ENCODE measurements at regions not wholly inside any gene's neighbourhood (a gene's known extent, or its start where the extent isn't known, plus 50 kb on each side); places are given as distances from the start of the nearest gene placed in this dataset.

DNA sequence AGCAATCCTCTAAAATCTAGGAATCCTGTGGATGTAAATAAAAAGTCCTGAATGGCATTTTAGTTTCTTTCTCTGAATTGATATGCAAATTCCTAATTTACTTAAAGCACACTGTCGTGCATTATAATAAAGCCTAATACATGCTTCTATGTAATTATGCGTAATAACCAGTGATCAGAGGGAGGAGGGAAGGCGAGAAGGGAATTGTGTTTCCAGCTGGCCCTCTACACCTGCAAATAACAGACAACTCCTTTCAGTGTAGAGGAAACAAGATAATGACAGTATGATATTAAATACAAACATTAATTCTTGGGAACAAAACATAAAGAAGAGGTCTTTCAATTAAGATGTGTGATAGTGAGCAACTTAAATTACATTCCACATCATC is 419.6 kb upstream of the LCORL start:
- no peak overlapping the region for H3K4me3 ChIP-seq (ENCODE audit: low read depth, low read length)
- POLR2A ChIA-PET = no interaction called here
- DNase-seq (ENCODE audit: low read depth, low spot score) = no peak
- CTCF ChIA-PET = no interaction called here
- TF ChIP-seq, protein P1, sequence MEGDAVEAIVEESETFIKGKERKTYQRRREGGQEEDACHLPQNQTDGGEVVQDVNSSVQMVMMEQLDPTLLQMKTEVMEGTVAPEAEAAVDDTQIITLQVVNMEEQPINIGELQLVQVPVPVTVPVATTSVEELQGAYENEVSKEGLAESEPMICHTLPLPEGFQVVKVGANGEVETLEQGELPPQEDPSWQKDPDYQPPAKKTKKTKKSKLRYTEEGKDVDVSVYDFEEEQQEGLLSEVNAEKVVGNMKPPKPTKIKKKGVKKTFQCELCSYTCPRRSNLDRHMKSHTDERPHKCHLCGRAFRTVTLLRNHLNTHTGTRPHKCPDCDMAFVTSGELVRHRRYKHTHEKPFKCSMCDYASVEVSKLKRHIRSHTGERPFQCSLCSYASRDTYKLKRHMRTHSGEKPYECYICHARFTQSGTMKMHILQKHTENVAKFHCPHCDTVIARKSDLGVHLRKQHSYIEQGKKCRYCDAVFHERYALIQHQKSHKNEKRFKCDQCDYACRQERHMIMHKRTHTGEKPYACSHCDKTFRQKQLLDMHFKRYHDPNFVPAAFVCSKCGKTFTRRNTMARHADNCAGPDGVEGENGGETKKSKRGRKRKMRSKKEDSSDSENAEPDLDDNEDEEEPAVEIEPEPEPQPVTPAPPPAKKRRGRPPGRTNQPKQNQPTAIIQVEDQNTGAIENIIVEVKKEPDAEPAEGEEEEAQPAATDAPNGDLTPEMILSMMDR (IDR thresholded peaks at IDR 0.05; ENCODE audit: insufficient read depth, low read length, missing control alignments) = no peak

DNA sequence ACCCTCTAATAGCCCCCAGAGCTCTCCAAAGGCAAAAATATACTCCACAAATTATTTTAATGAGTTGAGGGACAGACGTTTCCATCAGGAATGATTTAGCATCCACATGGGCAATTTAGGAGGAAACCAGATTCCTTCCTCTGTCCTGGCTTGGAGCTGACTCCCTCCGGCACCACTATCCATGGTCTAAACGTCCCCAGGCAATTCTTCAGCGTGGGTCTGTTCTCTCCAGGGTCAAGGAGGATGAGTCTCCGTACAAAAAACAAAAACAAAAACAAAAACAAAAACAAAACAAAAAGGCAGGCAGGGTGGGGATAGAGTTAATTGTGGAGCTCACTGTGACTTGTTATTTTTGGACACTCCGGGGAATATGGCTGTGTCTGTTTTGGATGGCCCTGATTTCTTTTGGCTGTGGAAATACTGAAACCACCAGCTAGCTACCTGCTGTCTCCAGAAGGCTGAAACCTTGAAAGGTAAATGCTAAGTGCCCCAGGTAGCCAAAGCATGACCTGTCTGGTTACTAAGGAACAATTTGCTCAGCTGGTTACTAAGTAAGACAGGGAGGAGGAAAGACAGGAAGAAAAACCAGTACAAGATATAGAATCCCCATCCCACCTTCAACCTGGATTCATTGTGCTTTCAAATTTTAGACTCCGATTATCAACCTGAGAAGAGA is 419.1 kb upstream of the LCORL start:
- TF ChIP-seq, protein P1 (IDR thresholded peaks at IDR 0.05; ENCODE audit: insufficient read depth, low read length, missing control alignments) = no peak
- DNase-seq (ENCODE audit: low read depth, low spot score) = no peak
- H3K4me3 ChIP-seq (ENCODE audit: low read depth, low read length) = no peak overlapping the region
- CTCF ChIA-PET = no interaction called here
- POLR2A ChIA-PET = no interaction called here

DNA sequence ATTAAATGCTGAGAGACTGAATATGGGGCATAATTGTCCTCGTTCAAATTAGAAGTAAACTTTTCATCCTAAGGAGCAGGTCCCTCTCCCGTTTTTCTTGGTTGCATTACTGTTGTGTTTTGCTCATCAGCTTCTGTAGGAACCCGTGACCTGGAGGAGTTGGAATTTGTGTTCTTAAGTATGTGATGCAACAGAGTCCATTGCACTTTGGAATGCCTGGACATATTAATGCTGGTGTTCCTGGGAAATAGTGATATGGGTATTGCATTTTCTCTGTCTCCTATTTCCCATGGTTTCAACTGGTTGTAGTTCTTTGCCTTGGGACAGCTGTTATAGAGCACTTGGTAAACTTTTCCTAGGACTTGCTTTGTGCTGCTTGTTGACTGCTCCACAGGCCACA is 417.8 kb upstream of the LCORL start:
- POLR2A ChIA-PET = no interaction called here
- CTCF ChIA-PET = no interaction called here
- no peak for DNase-seq (ENCODE audit: low read depth, low spot score)
- H3K4me3 ChIP-seq (ENCODE audit: low read depth, low read length) = no peak overlapping the region
- TF ChIP-seq, protein P1 (IDR thresholded peaks at IDR 0.05; ENCODE audit: insufficient read depth, low read length, missing control alignments) = no peak

DNA sequence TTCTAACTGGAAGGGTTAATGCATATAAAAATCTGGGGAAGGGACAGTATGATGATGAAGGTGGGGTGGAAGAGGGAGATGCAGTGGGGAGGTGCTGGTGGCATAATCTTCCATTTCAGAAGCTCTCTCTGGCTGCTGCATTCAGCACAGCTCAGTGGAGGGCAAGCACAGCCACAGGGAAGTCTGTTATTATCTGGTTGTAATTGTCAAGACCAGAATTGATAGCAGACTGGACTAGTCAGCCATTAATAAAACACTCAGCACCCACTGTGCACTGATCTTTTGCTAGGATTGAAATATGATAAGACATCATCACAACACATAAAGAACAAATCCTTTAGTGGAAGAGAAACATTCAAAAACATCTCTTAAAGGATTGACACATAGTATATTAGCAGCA is 414.2 kb upstream of the LCORL start:
- POLR2A ChIA-PET = no interaction called here

DNA sequence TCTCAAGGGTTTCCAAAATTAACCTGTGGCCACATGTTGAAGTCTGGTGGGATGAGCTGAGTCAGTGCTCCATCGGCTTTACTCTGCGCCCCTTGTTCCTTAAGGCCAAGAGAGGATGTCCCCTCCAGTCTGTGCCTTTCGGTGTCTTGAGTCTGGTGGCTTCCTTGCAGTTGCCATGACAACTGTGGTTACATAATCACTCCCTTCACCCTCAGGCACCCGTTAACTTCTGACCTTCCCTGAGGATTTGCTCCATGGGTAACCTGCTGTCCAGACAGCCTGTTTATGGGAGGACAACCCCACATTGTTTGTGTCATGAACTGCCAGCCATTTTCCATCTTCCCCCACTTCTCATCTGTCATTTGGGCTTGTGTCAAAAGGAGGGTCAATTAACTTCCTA is 401.1 kb upstream of the LCORL start:
- TF ChIP-seq, protein P1 (IDR thresholded peaks at IDR 0.05; ENCODE audit: insufficient read depth, low read length, missing control alignments) = no peak
- ChIA-PET POLR2A (no interaction called here), CTCF (no interaction called here)
- no peak overlapping the region for H3K4me3 ChIP-seq (ENCODE audit: low read depth, low read length)
- DNase-seq (ENCODE audit: low read depth, low spot score) = no peak

More for the DNA sequence above, 414.2 kb upstream of the LCORL start:
- no peak overlapping the region for H3K4me3 ChIP-seq (ENCODE audit: low read depth, low read length)
- no peak for DNase-seq (ENCODE audit: low read depth, low spot score)
- CTCF ChIA-PET = no interaction called here
- TF ChIP-seq, protein P1 (IDR thresholded peaks at IDR 0.05; ENCODE audit: insufficient read depth, low read length, missing control alignments) = no peak

DNA sequence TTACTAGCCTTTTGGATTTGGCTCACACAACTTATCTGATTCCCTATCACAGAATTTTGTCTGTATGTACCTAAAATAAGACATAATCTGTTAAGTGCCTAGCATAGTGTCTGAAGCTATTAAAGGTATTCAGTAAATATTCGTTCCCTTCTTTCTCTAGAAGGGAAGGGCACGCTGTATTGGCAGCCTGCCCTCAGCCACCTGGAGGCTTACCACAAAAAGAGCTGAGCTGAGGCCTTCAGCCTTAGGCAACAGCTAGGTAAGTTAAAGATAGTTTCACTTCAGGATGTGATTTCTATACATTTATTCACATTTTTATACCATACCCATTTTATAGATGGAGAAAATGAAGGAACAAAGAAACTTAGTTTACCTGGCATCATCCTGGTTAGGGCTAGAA is 400.0 kb upstream of the LCORL start:
- POLR2A ChIA-PET = no interaction called here
- H3K4me3 ChIP-seq (ENCODE audit: low read depth, low read length) = no peak overlapping the region
- CTCF ChIA-PET = no interaction called here
- DNase-seq (ENCODE audit: low read depth, low spot score) = no peak
- TF ChIP-seq, protein P1 (IDR thresholded peaks at IDR 0.05; ENCODE audit: insufficient read depth, low read length, missing control alignments) = no peak

Measured in AG04449 (cell line).